ENCODE measurements at regions not wholly inside any gene's neighbourhood (a gene's known extent, or its start where the extent isn't known, plus 50 kb on each side); places are given as distances from the start of the nearest gene placed in this dataset.

DNA sequence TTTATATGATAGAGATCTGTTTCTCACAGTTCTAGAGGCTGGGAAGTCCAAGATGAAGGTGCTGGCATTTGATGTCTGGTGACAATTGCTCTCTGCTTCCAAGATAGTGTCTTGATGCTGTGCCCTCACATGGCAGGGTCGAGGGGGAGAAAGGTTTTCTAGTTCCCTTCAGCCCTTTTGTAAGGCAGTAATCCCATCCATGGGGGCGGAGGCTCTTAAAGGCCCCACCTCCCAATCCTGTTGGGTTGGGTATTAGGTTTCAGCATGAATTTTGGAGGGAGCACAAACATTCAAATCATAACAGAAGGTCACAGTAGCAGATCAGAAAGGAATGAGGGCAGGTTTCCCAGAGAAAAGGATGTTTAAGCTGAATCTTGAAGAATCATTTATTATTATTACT, 601.7 kb upstream of the ZNF717 start:
- Mint-ChIP-seq H3K4me3 (ENCODE audit: unreplicated experiment) (no peak overlapping the region), H3K27ac (ENCODE audit: unreplicated experiment) (no peak overlapping the region), H3K27me3 (ENCODE audit: unreplicated experiment) (no peaks in the 10 kb centered on the region), H3K36me3 (ENCODE audit: unreplicated experiment) (no peaks in the 10 kb centered on the region), H3K9me3 (ENCODE audit: unreplicated experiment) (no peaks in the 10 kb centered on the region), H3K4me1 (ENCODE audit: unreplicated experiment) (no peaks in the 10 kb centered on the region)
- DNase-seq (ENCODE audit: extremely low spot score, unreplicated experiment): no peak
- TF ChIP-seq, protein P1, sequence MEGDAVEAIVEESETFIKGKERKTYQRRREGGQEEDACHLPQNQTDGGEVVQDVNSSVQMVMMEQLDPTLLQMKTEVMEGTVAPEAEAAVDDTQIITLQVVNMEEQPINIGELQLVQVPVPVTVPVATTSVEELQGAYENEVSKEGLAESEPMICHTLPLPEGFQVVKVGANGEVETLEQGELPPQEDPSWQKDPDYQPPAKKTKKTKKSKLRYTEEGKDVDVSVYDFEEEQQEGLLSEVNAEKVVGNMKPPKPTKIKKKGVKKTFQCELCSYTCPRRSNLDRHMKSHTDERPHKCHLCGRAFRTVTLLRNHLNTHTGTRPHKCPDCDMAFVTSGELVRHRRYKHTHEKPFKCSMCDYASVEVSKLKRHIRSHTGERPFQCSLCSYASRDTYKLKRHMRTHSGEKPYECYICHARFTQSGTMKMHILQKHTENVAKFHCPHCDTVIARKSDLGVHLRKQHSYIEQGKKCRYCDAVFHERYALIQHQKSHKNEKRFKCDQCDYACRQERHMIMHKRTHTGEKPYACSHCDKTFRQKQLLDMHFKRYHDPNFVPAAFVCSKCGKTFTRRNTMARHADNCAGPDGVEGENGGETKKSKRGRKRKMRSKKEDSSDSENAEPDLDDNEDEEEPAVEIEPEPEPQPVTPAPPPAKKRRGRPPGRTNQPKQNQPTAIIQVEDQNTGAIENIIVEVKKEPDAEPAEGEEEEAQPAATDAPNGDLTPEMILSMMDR (IDR thresholded peaks at IDR 0.05): no peak

DNA sequence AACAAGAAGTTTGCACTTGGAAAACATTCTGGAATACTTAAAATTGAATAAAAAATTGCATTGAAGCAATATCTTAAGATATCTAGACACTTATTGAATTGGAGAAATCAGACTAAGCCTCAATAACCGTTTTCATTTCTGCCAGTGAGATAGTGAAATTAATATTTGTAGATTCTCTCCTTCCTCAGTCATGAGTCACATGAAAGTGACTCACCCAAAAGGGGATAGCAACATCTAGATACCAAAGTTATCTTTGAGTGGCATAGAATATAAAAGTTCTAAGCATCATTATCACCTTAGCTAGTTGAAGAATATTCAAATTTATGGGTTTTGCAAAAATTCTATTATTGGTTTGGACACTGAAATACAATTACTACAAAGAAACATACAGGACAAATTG, 614.8 kb upstream of the ZNF717 start:
- Mint-ChIP-seq H3K36me3 (ENCODE audit: unreplicated experiment) (no peaks in the 10 kb centered on the region), H3K9me3 (ENCODE audit: unreplicated experiment) (peaks cover 8% of the 10 kb centered on the region), H3K4me1 (ENCODE audit: unreplicated experiment) (peaks cover 14% of the 10 kb centered on the region), H3K27me3 (ENCODE audit: unreplicated experiment) (no peaks in the 10 kb centered on the region), H3K4me3 (ENCODE audit: unreplicated experiment) (no peak overlapping the region), H3K27ac (ENCODE audit: unreplicated experiment) (no peak overlapping the region)
- no peak for DNase-seq (ENCODE audit: extremely low spot score, unreplicated experiment)
- TF ChIP-seq, protein P1 (IDR thresholded peaks at IDR 0.05): no peak

DNA sequence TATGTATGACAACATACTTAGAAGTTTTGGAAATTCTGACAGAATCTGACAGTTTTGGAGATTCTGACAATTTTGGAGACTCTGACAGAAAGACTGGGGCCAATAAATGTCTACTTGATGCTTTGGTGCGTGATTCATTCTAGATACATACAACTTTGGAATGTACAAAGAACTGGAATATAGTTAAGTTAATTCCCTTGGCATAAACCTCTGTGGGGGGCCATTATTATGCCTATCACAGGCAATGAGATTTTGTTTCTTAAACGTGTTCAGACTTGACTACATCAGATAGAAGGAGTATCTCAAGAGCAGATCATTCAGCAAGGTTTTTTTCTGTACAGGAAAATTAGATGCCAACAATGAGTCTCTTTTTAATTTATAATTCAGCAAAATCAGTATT, 617.6 kb upstream of the ZNF717 start:
- H3K27me3 Mint-ChIP-seq (ENCODE audit: unreplicated experiment): no peaks in the 10 kb centered on the region

DNA sequence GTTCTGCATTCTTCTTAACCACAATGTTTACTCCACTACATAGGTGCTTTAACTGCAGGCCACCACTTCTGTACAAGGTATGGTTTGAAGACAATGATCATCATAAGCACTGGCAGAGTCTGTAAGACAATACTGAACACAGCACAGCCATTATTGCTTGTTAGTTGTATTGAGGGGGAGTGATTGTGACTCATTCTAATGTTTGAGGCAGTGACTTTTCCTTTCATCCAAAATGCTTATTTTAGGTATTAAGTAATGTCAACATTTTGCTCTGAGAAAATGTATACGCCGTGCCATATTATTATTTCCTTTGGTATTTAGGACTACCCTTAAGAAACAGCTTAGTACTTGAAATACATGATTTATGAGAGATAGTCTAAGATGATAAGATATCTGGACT, 618.2 kb upstream of the ZNF717 start:
- Mint-ChIP-seq H3K4me3 (ENCODE audit: unreplicated experiment) (no peak overlapping the region), H3K4me1 (ENCODE audit: unreplicated experiment) (peaks cover 18% of the 10 kb centered on the region), H3K36me3 (ENCODE audit: unreplicated experiment) (no peaks in the 10 kb centered on the region), H3K9me3 (ENCODE audit: unreplicated experiment) (peaks cover 8% of the 10 kb centered on the region), H3K27ac (ENCODE audit: unreplicated experiment) (no peak overlapping the region), H3K27me3 (ENCODE audit: unreplicated experiment) (no peaks in the 10 kb centered on the region)
- TF ChIP-seq, protein P1 (IDR thresholded peaks at IDR 0.05): no peak
- no peak for DNase-seq (ENCODE audit: extremely low spot score, unreplicated experiment)

More for the DNA sequence above, 617.6 kb upstream of the ZNF717 start:
- TF ChIP-seq, protein P1 (IDR thresholded peaks at IDR 0.05): no peak
- H3K27ac Mint-ChIP-seq (ENCODE audit: unreplicated experiment): no peak overlapping the region
- no peak overlapping the region for H3K4me3 Mint-ChIP-seq (ENCODE audit: unreplicated experiment)
- no peak for DNase-seq (ENCODE audit: extremely low spot score, unreplicated experiment)
- H3K4me1 Mint-ChIP-seq (ENCODE audit: unreplicated experiment): peaks cover 18% of the 10 kb centered on the region
- H3K9me3 Mint-ChIP-seq (ENCODE audit: unreplicated experiment): peaks cover 8% of the 10 kb centered on the region
- no peaks in the 10 kb centered on the region for H3K36me3 Mint-ChIP-seq (ENCODE audit: unreplicated experiment)

DNA sequence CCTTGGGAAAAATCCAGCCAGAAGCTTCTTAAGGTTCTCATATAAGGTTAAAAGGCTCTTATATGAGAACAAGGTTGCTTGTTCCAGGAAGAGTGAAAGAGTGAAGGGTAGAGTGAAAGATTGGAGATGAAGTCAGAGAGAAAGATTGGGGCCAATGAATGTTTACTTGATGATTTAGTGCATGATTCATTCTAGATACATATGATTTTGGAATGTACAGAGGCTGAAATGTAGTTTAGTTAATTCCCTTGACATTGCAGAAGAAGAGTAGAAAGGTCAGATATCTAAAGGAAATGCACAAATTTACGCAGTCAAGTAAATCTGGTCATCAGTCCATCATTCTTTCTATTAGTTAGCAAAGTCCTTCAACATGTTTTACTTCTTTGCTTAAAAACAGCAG, 619.8 kb upstream of the ZNF717 start:
- Mint-ChIP-seq H3K9me3 (ENCODE audit: unreplicated experiment) (peaks cover 8% of the 10 kb centered on the region), H3K4me1 (ENCODE audit: unreplicated experiment) (peaks cover 13% of the 10 kb centered on the region), H3K27ac (ENCODE audit: unreplicated experiment) (no peak overlapping the region), H3K27me3 (ENCODE audit: unreplicated experiment) (no peaks in the 10 kb centered on the region), H3K4me3 (ENCODE audit: unreplicated experiment) (no peak overlapping the region), H3K36me3 (ENCODE audit: unreplicated experiment) (no peaks in the 10 kb centered on the region)
- DNase-seq (ENCODE audit: extremely low spot score, unreplicated experiment): no peak
- TF ChIP-seq, protein P1 (IDR thresholded peaks at IDR 0.05): no peak

Data from osteocyte (in vitro differentiated cells).